ENCODE measurements at regions not wholly inside any gene's neighbourhood (a gene's known extent, or its start where the extent isn't known, plus 50 kb on each side); places are given as distances from the start of the nearest gene placed in this dataset.
"Not testable (repeated sequence)": the region's sequence is repeated elsewhere in the genome, so short reads cannot be mapped to it uniquely, and the experiment has no call there.

DNA sequence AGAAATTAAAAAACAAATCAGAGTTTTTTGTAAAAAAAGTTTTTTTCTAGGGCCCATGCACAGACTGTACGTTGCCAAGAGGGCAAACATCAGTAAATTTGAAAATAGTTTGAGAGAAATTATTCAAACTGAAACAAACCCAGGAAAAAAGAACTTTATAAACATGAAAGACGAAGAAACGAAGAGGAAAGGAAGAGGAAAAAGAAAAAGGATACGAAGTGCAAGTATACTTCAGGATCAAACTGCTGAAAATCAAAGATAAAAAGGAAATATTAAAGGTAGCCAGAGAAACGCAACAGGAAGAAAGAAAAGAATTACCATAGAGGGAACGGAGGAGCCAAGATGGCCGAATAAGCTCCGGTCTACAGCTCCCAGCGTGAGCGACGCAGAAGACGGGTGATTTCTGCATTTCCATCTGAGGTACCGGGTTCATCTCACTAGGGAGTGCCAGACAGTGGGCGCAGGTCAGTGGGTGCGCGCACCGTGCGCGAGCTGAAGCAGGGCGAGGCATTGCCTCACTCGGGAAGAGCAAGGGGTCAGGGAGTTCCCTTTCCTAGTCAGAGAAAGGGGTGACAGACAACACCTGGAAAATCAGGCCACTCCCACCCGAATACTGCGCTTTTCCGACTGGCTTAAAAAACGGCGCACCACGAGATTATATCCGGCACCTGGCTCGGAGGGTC, 94.4 kb upstream of the GAS1 start:
- CTCF ChIA-PET, POLR2A ChIA-PET: not testable (repeated sequence)

DNA sequence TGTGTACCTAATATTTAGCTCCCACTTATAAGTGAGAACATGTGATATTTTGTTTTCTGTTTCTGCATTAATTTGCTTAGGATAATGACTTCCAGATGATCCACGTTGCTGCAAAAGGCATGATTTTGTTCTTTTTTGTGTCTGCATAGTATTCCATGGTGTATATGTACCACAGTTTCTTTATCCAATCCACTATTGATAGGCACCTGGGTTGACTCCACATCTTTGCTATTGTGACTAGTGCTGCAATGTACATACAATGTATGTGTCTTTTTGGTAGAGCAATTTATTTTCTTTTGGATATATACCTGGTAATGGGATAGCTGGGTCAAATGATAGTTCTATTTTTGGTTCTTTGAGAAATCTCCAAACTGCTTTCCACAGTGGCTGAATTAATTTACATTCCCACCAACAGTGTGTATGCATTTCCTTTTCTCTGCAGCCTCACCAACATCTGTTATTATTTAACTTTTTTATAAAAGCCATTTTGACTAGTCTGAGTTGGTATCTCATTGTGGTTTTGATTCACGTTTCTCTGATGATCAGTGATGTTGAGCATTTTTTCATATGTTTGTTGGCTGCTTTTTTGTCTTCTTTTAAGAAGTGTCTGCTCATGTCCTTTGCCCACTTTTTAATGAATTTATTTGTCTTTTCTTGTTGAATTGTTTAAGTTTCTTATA, 102.8 kb upstream of the GAS1 start:
- CTCF ChIA-PET, POLR2A ChIA-PET: not testable (repeated sequence)

DNA sequence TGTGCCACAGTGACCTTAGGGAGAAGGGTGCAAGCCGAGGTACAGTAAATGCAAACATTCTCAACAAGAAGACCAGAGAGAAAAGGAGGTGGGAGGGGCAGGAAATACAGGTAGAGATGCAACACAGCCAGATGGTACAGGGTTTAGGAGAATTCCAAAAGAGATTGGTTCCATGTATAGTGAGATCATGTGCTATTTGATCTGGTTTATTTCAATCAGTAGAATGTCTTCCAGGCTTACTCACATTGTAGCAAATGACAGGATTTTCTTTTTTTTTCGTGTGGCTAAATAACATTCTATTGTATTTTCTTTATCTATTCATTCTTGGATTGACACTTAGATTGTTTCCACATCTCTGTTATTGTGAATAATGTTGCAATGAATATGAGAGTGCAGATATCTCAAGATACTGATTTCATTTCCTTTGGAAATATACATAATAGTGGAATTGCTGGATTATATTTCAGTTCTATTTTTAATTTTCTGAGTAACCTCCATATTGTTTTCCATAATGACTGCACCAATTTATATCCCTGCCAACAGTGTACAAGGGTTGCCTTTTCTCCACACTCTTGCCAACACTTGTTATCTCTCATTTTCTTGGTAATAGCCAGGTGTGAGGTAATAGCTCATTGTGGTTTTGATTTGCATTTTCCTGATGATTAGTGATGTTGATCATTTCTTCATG, 107.8 kb upstream of the GAS1 start:
- POLR2A ChIA-PET: no interaction called here
- CTCF ChIA-PET: no interaction called here

DNA sequence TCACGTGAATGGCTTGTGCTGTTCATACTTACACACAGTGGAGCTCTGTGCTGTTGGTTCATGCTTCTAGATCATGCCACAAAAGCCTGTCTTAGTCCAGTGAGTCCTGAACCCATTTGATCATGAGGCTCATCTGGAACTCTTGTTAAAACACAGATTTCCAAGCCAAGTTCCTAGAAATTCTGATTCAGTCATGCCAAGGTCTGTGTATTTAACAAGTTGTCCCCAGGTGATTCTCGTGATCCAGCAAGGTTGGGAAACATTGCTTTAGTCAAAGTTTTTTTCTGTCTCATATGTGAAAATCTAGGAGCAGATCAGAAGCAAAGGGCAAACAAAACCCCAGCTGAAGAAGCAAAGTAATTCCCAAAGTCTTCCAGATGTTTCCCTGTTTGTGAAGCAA, 112.5 kb upstream of the GAS1 start:
- CTCF ChIA-PET: no interaction called here
- POLR2A ChIA-PET: no interaction called here

DNA sequence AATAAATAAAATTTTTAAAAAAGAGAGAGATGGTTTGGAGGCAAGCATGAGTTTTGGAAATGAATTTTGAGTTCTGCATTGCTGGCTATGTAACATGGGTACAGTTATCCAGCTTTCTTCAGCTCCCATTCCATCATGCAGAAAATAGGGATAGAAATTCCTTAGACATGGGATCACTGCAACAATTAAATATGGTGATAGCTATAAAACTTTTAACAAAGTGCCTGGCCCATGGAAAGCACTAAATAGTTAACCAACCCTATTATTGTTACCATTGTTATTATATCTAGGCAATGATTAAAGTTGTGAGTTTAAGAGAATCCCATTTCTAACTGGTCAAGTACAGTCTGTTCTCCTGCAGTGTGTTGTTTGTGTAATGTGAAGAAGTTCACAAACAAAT, 115.4 kb upstream of the GAS1 start:
- ChIA-PET POLR2A (no interaction called here), CTCF (no interaction called here)

DNA sequence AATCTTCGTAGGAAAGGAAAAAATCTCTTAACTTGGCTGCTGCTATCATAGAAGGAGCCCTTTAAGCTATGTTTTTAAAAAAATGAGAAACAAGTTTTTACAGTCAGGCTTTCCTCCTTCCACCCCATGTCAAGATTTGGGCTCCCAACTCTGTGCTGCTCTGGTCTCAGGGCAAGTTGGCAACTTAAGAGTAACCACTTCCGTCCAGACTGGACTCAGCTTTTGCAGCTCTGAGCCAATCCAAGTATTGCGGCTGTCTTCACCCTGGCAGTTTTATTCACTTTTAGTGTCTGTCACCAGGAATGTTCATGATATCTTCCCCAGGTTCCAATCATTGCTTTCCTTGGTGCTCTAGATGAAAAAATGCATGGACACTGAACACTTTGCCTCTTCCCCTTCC, 115.9 kb upstream of the GAS1 start:
- CTCF ChIA-PET: no interaction called here

DNA sequence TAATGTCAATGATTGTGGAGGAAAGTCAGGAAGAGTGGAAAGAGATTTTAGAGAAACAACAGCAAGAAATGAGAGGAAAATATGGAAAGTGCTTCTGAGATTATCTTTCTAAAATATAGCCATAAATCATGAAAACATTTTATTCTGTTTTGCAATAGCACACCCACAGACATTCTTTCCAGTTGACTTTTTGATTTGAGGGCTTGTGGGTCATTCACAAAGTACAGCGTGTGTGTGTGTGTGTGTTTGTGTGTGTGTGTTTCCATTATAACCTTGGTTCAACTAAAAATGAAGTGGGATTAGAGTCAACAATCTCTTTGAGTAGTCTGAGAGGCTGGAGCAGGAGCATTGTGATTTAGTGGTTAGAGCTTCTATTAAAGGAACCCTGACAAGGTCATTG, 116.6 kb upstream of the GAS1 start:
- ChIA-PET POLR2A (no interaction called here), CTCF (no interaction called here)

More for the DNA sequence above, 115.9 kb upstream of the GAS1 start:
- POLR2A ChIA-PET: no interaction called here

DNA sequence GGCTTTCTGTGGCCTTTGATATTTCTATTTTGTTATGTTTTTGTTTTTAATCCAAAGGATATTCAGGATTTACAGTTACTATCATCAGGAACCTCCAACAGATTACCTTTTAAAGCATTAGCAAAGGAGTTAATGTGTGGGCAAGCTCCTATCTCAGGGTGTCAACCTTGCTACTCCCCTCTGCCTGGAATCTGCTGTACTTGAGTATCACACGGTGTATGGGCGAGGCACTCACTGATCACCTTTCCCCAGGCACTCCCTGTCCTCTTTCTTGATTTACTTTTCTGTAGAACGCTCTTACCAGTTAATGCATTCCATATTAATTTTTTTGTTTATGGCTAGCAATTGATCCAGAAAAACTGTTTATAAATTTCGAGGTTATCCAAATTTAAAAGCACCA, 117.0 kb upstream of the GAS1 start:
- ChIA-PET CTCF (no interaction called here), POLR2A (no interaction called here)

DNA sequence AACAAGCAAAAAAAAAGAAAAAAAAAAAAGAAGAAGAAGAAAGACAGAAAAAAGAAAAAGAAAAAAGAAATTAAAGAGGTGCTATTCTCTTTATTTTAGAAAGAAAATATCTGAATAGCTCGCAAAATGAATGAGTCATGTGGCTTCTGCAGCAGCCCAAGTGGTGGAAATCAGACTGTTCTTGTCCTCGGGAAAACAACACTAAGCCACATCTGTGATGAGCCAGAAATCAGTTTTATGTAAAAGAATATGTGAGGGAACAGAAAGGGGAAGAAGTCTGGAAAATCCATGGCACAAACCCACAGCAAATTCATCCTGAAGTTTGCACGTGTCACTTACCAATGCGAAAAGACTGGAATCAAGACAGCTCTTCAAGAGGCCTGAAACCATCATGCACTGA, 118.7 kb upstream of the GAS1 start:
- ChIA-PET POLR2A (no interaction called here), CTCF (no interaction called here)

DNA sequence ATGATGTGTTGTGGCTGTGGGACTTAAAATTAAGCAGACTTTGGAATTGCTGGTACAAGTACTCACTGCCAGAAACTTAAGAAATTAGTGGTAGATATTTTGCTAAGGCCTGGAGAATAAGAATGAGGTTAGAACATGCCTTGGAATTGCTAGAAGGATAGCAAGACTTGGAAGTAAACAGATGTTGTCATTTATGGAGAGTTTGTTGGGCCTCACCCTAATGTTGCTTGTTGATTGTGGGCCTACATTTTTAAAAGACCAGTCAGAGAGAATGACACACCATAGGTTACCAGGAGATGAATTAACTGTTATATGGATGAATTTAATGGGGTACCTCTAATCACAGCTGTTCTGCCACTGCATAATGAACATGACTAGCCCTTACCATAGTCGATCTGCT, 120.1 kb upstream of the GAS1 start:
- ChIA-PET CTCF (no interaction called here), POLR2A (no interaction called here)

DNA sequence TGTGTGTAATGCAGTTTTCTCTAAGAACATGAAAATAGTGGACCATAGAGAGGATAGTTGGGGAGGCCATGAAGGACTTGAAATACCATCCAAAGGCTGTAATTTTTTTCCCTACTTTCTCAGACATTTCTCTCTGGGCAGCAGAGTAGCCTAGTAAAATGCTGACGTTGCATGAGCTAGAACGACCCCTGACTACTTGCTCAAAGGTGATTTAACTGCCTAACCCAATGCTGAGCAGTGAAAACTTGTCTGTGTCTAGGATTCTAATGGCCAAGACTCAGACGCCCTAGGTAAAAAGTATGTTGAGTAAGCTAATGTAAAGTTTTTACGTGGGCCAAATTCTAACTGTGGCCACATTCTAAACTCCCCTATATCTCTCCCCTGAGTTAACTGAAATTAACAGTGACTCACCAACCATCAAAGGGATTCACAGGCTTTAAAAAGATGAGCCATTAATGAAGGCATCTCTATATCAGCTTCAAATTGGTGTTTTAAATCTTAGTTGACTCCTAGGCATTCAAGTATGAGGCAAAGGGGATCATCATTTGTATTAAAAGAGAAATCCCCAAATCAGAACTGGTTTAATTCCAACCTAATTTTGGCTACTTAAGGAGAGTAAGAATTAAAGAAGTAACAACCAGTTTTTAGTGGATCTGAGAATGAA, 121.0 kb upstream of the GAS1 start:
- CTCF ChIA-PET: no interaction called here

DNA sequence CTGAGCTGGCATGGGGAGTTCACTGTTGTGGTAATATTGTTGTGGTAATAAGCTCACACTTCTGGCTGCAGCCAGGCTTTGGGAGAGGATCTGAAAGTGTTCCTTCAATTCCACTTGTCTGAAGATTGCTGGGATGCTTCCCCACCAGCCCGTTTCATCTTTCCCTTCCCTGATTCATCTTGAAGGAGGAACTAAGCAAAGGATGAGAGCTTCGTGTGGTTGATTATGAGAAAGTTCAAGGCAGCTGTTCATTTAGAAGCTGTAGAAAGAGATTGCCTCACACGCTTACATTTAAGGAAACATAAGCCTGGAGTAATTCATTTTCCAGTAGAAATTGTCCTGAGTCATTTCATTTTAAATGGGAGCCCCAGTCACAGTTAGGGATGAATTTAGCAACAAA, 122.4 kb upstream of the GAS1 start:
- CTCF ChIA-PET: no interaction called here

More for the DNA sequence above, 121.0 kb upstream of the GAS1 start:
- POLR2A ChIA-PET: no interaction called here

DNA sequence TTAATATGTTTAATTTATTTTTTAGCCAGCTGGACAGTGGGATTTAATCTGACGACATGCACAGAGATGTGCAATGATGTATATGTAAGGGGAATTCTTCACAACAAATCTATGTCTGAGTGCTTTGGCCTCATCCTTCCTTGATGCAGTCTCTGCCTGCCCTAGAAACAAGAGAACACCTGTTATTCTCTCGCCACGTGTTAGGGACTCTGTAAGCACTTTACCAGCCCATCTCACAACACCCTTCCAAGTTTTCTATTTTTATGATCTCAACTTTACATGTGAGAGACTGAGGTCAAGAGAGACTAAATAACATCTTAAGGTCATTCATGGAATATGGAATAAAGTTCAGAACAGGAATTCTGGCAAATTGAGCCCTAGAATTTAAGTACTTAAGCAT, 123.0 kb upstream of the GAS1 start:
- POLR2A ChIA-PET: no interaction called here
- CTCF ChIA-PET: no interaction called here

More for the DNA sequence above, 122.4 kb upstream of the GAS1 start:
- POLR2A ChIA-PET: no interaction called here

DNA sequence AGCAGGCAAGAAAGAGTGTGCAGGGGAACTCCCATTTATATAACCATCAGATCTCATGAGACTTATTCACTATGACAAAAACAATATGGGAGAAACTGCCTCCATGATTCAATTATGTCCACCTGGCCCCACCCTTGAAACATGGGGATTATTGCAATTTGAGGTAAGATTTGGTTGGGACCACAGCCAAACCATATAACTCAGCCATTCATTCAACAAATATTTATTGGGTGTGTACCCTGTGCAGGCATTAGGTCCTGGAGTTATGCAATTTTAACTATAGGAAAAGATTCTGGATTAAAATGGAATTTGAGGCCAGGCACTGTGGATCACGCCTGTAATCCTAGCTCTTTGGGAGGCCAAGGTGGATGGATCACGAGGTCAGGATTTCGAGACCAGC, 124.2 kb upstream of the GAS1 start:
- POLR2A ChIA-PET: no interaction called here

DNA sequence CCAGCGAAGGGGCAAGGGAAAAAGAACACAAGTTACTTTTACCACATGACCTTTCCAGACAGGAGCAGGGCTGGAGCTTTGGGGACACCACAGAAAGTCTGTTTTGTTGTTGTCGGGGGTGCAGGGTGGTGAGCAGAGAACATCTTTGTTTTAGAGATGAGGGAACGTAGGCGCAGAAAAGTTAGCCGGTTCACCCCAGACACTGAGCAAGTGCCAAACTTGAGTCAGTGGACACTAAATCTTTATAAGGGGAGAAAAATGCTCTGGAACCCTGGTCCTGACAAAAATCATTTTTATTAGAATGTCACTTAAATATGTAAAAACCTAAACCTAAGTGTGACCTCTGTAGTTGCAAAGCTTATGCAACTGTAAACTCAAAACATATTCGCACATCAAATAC, 126.4 kb upstream of the GAS1 start:
- ChIA-PET POLR2A (no interaction called here), CTCF (no interaction called here)

More for the DNA sequence above, 124.2 kb upstream of the GAS1 start:
- CTCF ChIA-PET: no interaction called here

DNA sequence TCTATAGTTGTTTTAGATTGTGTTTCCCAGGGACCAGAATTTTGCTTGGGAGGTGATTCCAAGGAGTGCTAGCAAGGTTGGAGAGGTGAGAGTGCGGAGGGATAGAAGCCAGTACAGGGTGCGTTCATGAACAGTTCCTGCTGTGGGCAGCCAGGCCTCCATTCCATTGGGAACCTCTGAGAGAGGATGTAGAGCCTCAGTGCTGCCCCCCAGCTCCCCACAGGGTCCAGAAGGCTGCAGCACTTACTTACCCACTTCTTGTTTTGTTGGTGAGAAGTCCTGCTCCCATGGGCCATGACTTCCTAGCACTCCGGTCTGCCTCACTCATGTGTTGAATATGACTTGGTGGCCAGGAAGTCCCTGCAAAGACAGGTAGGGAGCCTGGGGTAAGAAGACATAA, 128.2 kb upstream of the GAS1 start:
- CTCF ChIA-PET: no interaction called here
- POLR2A ChIA-PET: no interaction called here

DNA sequence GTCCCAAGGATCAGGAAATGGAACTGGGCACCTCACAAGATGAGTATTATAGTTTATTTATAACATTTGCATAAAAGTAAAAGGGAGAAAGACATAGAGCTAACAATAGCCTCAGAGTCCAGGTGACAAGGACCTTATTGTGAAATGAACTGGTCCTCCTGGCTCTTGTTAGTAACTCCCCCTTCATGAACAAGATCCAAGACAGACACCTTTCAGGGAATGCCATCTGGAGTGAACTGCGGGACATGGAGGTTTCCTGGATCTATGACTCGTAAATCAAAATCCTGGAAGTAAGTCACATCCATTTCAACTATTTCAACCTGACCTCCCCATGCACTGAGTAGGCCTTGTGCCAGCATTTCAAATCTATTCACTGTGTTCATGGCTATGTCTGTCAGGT, 129.5 kb upstream of the GAS1 start:
- POLR2A ChIA-PET: no interaction called here
- CTCF ChIA-PET: no interaction called here

DNA sequence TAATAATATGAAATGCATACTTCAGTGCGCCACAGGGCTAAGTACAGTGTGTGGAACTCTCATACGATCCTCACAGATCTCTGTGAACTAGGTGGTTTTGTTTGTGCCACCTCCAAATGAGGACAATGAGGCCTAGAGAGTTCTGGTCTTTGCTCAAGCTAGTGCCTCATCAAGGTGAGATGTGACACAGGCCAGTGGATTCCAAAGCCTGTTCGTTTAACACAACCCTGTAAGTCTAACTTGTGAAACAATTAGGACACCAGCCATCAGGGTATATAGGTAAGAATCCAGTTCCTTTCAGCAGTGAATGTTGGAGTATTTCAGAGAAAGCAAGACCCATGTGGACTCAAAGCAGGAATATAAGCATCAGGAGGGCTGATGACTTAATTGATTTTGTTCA, 130.7 kb upstream of the GAS1 start:
- POLR2A ChIA-PET: no interaction called here
- CTCF ChIA-PET: no interaction called here

DNA sequence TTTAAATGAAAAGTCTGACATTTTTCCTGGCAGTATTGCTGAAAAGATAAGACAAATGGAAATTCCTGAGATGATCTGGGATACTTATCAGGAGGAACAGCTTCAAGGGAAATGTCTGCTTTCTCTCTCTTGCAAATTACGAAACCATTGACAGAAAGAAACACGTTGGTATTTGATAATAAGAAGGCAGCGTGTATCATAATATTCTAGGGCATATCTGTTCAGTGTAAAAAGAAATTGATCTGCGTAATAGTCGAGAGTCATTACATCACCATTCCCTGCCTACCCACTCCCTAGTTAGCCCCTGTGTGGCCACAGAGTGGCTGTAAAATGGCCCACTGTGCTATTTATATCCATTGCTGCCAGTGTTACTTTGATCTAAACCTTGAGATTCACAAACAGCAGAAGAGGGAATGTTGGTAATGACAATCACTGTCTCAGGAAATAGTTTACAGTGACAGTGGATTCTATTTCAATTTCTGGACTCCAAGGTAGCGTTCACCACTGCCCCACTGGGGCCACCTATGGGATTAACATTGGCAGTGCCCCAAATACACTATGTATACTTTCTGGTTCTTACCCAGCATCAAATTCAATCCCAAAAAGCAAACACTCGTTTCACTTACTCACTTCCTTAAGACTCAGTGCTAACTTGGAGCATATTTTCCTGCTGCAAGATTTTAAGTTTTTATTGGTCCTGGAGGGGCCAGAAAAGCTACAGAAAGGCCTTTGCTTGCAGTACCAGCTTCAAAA, 133.4 kb upstream of the GAS1 start:
- CTCF ChIA-PET: no interaction called here
- POLR2A ChIA-PET: no interaction called here

DNA sequence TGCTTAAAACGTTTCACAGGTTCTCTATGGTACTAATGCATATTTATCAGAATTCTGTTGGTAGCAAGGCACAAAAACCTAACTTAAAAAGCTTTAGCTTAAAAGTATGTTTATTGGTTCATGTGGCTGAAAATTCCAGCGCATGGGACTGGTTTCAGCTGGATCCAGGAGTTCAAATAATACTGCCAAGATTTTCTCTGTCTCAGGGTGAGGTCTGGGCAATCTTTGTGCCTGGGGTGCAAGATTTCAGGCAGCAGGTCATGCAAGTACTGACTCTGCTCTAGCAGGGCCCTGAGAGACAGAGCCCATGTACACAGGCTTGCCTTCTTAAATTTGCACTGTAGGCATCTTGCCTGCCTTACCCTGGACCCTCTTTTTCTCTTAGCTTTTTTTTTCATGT, 134.2 kb upstream of the GAS1 start:
- POLR2A ChIA-PET: no interaction called here
- CTCF ChIA-PET: no interaction called here

DNA sequence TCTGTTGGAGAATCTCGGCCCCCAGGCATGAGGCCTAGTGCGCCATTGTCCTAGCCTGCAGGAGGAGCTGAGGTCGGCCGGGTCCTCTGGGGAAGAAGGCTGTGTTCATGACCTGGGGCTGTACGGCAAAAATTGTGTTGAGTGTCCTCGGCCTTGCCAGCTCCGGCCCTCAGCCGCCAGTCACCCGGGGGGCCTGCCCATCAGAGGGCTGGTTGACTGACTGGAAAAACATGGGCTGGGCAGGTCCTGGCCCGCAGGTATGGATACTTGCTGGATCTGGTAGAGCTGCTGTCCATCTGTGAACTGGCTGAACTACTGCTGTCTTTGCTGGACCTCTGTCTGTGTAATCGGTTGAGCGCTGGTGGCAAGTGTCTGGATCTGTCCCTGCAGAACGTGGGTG, 136.7 kb upstream of the GAS1 start:
- ChIA-PET POLR2A (no interaction called here), CTCF (no interaction called here)
